ENCODE measurements at regions not wholly inside any gene's neighbourhood (a gene's known extent, or its start where the extent isn't known, plus 50 kb on each side); places are given as distances from the start of the nearest gene placed in this dataset.

GRCh38 chr5:2570586-2570985 is 180.9 kb downstream of the IRX2 start:
- Histone ChIP-seq H3K36me3 (replicated peaks; ENCODE audit: low read depth, low read length) (no peaks in the 10 kb centered on the region), H3K4me2 (ENCODE audit: low read length) (no peak overlapping the region), H3K9ac (ENCODE audit: low read length) (no peak overlapping the region), H2AFZ (ENCODE audit: low read depth, low read length) (no peak overlapping the region), H3K4me1 (ENCODE audit: low read length) (no peaks in the 10 kb centered on the region), H3K9me3 (ENCODE audit: insufficient read depth, low read length) (no peaks in the 10 kb centered on the region), H3K27ac (ENCODE audit: low read length) (no peak overlapping the region), H3K4me3 (ENCODE audit: low read length) (no peak overlapping the region), H4K20me1 (ENCODE audit: insufficient read depth, low read length) (no peaks in the 10 kb centered on the region), H3K79me2 (ENCODE audit: low read length) (no peaks in the 10 kb centered on the region), H3K27me3 (ENCODE audit: low read depth, low read length) (no peaks in the 10 kb centered on the region)
- TF ChIP-seq EZH2phosphoT487 (IDR thresholded peaks at IDR 0.05; ENCODE audit: low read depth), result no peak
- TF ChIP-seq CTCF (IDR thresholded peaks at IDR 0.05; ENCODE audit: low read depth, low read length), result no peak

DNA sequence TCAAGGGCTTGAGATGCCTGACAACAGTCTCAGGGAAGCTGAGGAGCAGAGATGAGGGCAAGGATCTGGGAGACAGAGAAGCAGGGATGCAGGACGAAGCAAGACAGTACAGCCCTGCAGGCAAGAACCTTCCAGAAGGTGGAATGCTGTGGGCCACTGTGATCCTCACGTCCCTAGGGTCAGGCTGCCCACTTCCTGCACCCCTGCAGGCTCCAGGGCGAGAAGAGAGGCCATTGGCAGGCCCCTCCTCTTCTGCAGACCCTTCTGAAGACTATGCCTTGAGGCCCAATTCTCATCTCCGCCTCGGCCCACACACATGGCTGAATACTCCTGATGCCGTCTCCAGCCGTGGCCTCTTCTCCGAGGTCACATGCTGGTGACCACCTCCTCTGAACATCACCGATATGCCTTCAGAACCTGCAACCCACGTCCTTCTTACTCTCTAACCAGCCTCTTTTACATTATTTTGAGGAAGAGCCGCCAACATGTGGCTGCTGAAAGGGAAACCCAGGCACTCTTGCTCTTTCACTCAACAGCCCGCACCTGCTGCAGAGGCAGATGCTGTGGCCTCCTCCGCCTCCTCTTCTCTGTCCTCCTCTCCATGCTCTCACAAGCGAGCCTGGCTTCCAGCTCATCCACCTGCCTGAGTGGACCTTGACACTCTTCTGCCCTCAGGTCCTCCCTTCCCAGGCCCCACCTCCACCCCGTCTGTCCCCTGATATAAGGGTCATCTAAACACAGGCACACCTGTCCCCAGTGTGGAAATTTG is 181.5 kb downstream of the IRX2 start:
- TF ChIP-seq EZH2phosphoT487 (IDR thresholded peaks at IDR 0.05; ENCODE audit: low read depth) (no peak), CTCF (IDR thresholded peaks at IDR 0.05; ENCODE audit: low read depth, low read length) (no peak)
- no peak overlapping the region for H2AFZ ChIP-seq (ENCODE audit: low read depth, low read length)
- no peaks in the 10 kb centered on the region for H3K27me3 ChIP-seq (ENCODE audit: low read depth, low read length)
- H4K20me1 ChIP-seq (ENCODE audit: insufficient read depth, low read length), result no peaks in the 10 kb centered on the region
- no peaks in the 10 kb centered on the region for H3K4me1 ChIP-seq (ENCODE audit: low read length)
- H3K4me2 ChIP-seq (ENCODE audit: low read length), result no peak overlapping the region
- no peak overlapping the region for H3K27ac ChIP-seq (ENCODE audit: low read length)
- no peaks in the 10 kb centered on the region for H3K79me2 ChIP-seq (ENCODE audit: low read length)
- no peak overlapping the region for H3K9ac ChIP-seq (ENCODE audit: low read length)
- no peaks in the 10 kb centered on the region for H3K9me3 ChIP-seq (ENCODE audit: insufficient read depth, low read length)
- no peaks in the 10 kb centered on the region for H3K36me3 ChIP-seq (replicated peaks; ENCODE audit: low read depth, low read length)
- H3K4me3 ChIP-seq (ENCODE audit: low read length), result no peak overlapping the region

GRCh38 chr5:2569176-2569575 is 182.3 kb downstream of the IRX2 start:
- no peaks in the 10 kb centered on the region for H3K36me3 ChIP-seq (replicated peaks; ENCODE audit: low read depth, low read length)
- no peaks in the 10 kb centered on the region for H3K4me1 ChIP-seq (ENCODE audit: low read length)
- no peaks in the 10 kb centered on the region for H4K20me1 ChIP-seq (ENCODE audit: insufficient read depth, low read length)
- no peak overlapping the region for H2AFZ ChIP-seq (ENCODE audit: low read depth, low read length)
- H3K9ac ChIP-seq (ENCODE audit: low read length), result no peak overlapping the region
- TF ChIP-seq EZH2phosphoT487 (IDR thresholded peaks at IDR 0.05; ENCODE audit: low read depth), result no peak
- TF ChIP-seq CTCF (IDR thresholded peaks at IDR 0.05; ENCODE audit: low read depth, low read length), result no peak
- H3K79me2 ChIP-seq (ENCODE audit: low read length), result no peaks in the 10 kb centered on the region
- H3K4me3 ChIP-seq (ENCODE audit: low read length), result no peak overlapping the region
- no peak overlapping the region for H3K4me2 ChIP-seq (ENCODE audit: low read length)
- no peak overlapping the region for H3K27ac ChIP-seq (ENCODE audit: low read length)
- H3K9me3 ChIP-seq (ENCODE audit: insufficient read depth, low read length), result no peaks in the 10 kb centered on the region
- H3K27me3 ChIP-seq (ENCODE audit: low read depth, low read length), result no peaks in the 10 kb centered on the region

DNA sequence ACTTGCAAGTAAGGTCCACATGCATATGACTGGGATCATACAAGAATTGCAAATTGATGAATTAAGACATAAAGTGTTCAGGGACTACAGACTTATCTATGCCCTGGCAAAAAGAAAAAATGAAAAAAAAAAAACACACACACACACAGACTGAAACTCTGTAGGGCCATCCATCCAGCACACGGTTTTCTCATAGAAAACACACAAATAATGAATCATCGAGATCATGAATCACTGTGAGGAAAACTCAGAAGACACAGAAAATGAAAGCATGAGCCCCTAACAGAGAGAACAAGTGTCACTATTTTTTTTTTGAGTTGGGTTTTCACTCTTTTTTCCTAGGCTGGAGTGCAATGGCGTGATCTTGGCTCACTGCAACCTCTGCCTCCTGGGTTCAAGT is 185.2 kb downstream of the IRX2 start:
- no peaks in the 10 kb centered on the region for H3K9me3 ChIP-seq (ENCODE audit: insufficient read depth, low read length)
- no peaks in the 10 kb centered on the region for H3K27me3 ChIP-seq (ENCODE audit: low read depth, low read length)
- TF ChIP-seq CTCF (IDR thresholded peaks at IDR 0.05; ENCODE audit: low read depth, low read length), result no peak
- TF ChIP-seq EZH2phosphoT487 (IDR thresholded peaks at IDR 0.05; ENCODE audit: low read depth), result no peak
- H3K79me2 ChIP-seq (ENCODE audit: low read length), result no peaks in the 10 kb centered on the region
- no peak overlapping the region for H3K27ac ChIP-seq (ENCODE audit: low read length)
- H3K4me2 ChIP-seq (ENCODE audit: low read length), result no peak overlapping the region
- H2AFZ ChIP-seq (ENCODE audit: low read depth, low read length), result no peak overlapping the region
- no peaks in the 10 kb centered on the region for H4K20me1 ChIP-seq (ENCODE audit: insufficient read depth, low read length)
- no peak overlapping the region for H3K9ac ChIP-seq (ENCODE audit: low read length)
- no peaks in the 10 kb centered on the region for H3K4me1 ChIP-seq (ENCODE audit: low read length)
- no peak overlapping the region for H3K4me3 ChIP-seq (ENCODE audit: low read length)
- no peaks in the 10 kb centered on the region for H3K36me3 ChIP-seq (replicated peaks; ENCODE audit: low read depth, low read length)

Measured in OCI-LY3 (cell line).